Caco-2 (cell line): ENCODE measurements at regions not wholly inside any gene's neighbourhood (a gene's known extent, or its start where the extent isn't known, plus 50 kb on each side); places are given as distances from the start of the nearest gene placed in this dataset.

Experiments
- BruUV-seq: library from RNA; stranded (reverse); fragments of 400-500 nt; replicated peaks from 2 replicates; lab custom pipeline; 2021; lab: Mats Ljungman, UMichigan
- CTCF ChIA-PET: fragments of 300-600 bp; sonication (Branson Sonifier 250); formaldehyde crosslinking; loops from one replicate; lab custom pipeline; 2022; ENCODE audit warnings: antibody characterized with exemption; lab: Charles Lee
- POLR2A ChIA-PET: fragments of 300-600 bp; sonication (Branson Sonifier 250); formaldehyde crosslinking; loops from one replicate; lab custom pipeline; 2022; ENCODE audit warnings: antibody characterized with exemption; lab: Charles Lee
- DNase-seq, 2 experiments: peaks; one replicate each; pipeline versions ENCODE4 v3.0.0 to v3.0.0-alpha.2; 2020 to 2022
- H3K27me3 ChIP-seq: replicated peaks from 2 replicates; pipeline ENCODE4 v1.6.0; 2011; ENCODE audit warnings: low read length; ENCODE audit not compliant: control insufficient read depth, insufficient read depth
- H3K36me3 ChIP-seq: 2 replicates; pipeline ENCODE4 v1.5.1; 2011; ENCODE audit warnings: low read length; ENCODE audit not compliant: control insufficient read depth, insufficient read depth
- H3K4me1 ChIP-seq: fragments of 250-450 bp; sonication (Bioruptor Pico); 2 replicates; pipeline ENCODE4 v1.5.1; 2020; ENCODE audit warnings: mild to moderate bottlenecking
- H3K4me3 ChIP-seq: 2 replicates; pipeline ENCODE4 v1.5.1; 2011; ENCODE audit warnings: low read depth, mild to moderate bottlenecking, control low read depth, low read length
- H3K9me3 ChIP-seq: fragments of 250-450 bp; sonication (Bioruptor Pico); 2 replicates; pipeline ENCODE4 v1.5.1; 2020; ENCODE audit warnings: mild to moderate bottlenecking, moderate library complexity
- H3K27ac Mint-ChIP-seq: one replicate; pipeline ENCODE4 v1.8.0; 2022; ENCODE audit warnings: mixed read lengths; ENCODE audit not compliant: unreplicated experiment
- H3K27me3 Mint-ChIP-seq: one replicate; pipeline ENCODE4 v1.8.0; 2022; ENCODE audit warnings: mixed read lengths; ENCODE audit not compliant: insufficient read depth, unreplicated experiment
- H3K36me3 Mint-ChIP-seq: one replicate; pipeline ENCODE4 v1.8.0; 2022; ENCODE audit warnings: mild to moderate bottlenecking, mixed read lengths; ENCODE audit not compliant: insufficient read depth, unreplicated experiment
- H3K4me1 Mint-ChIP-seq: one replicate; pipeline ENCODE4 v1.8.0; 2022; ENCODE audit warnings: low read depth, mixed read lengths; ENCODE audit not compliant: unreplicated experiment
- H3K4me3 Mint-ChIP-seq: one replicate; pipeline ENCODE4 v1.8.0; 2022; ENCODE audit warnings: mild to moderate bottlenecking, moderate library complexity, mixed read lengths; ENCODE audit not compliant: unreplicated experiment
- H3K9me3 Mint-ChIP-seq: one replicate; pipeline ENCODE4 v1.8.0; 2022; ENCODE audit warnings: mixed read lengths; ENCODE audit not compliant: unreplicated experiment
- intact Hi-C: fragments of 100-400 bp; cut with micrococcal nuclease; formaldehyde crosslinking; loops from one replicate; pipeline ENCODE4 v1.10.0; 2022; ENCODE audit not compliant: unreplicated experiment
- TF ChIP-seq, protein P1 (sequence below), 2 experiments: fragments of 200-600 bp in 1 of 2; IDR thresholded peaks; 1 replicate in 1 of 2; 2 replicates in 1 of 2; pipeline versions ENCODE4 v1.5.1 to v1.8.0; 2011 to 2022; ENCODE audit warnings: antibody characterized with exemption in 1 of 2, control low read depth in 1 of 2, inconsistent platforms in 1 of 2, low read depth in 1 of 2, low read length in 1 of 2, mild to moderate bottlenecking in 1 of 2, moderate library complexity in 1 of 2; ENCODE audit not compliant: insufficient read depth in 1 of 2, severe bottlenecking in 1 of 2, unreplicated experiment in 1 of 2

DNA sequence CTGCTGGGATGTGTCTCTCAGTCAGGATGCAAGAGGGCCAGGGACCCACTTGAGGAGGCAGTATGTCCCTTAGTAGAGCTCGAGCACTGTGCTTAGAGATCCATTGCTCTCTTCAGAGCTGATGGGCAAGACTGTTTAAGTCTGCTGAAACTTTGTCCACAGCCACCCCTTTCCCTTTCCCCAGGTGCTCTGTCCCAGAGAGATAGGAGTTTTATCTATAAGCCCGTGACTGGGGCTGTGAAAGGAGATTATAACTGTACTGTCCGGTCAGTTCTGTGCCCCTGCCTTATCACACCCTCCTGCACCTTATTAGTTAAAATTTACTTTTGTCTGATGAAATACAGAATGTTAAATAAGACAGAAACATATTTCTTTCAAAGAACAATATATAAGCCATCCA is 378.4 kb downstream of the PABPC4L start:
- Histone ChIP-seq H3K9me3 (no peaks in the 10 kb centered on the region), H3K4me1 (no peaks in the 10 kb centered on the region), H3K27me3 (no peaks in the 10 kb centered on the region), H3K4me3 (no peak overlapping the region), H3K36me3 (no peaks in the 10 kb centered on the region)
- TF ChIP-seq, protein P1, sequence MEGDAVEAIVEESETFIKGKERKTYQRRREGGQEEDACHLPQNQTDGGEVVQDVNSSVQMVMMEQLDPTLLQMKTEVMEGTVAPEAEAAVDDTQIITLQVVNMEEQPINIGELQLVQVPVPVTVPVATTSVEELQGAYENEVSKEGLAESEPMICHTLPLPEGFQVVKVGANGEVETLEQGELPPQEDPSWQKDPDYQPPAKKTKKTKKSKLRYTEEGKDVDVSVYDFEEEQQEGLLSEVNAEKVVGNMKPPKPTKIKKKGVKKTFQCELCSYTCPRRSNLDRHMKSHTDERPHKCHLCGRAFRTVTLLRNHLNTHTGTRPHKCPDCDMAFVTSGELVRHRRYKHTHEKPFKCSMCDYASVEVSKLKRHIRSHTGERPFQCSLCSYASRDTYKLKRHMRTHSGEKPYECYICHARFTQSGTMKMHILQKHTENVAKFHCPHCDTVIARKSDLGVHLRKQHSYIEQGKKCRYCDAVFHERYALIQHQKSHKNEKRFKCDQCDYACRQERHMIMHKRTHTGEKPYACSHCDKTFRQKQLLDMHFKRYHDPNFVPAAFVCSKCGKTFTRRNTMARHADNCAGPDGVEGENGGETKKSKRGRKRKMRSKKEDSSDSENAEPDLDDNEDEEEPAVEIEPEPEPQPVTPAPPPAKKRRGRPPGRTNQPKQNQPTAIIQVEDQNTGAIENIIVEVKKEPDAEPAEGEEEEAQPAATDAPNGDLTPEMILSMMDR (IDR thresholded peaks at IDR 0.05; ENCODE audit: insufficient read depth in 1 of 2, low read depth in 1 of 2, low read length in 1 of 2, severe bottlenecking in 1 of 2, unreplicated experiment in 1 of 2): no peak
- Mint-ChIP-seq H3K9me3 (peaks cover 16% of the 10 kb centered on the region), H3K36me3 (no peaks in the 10 kb centered on the region), H3K27ac (no peak overlapping the region), H3K27me3 (no peaks in the 10 kb centered on the region), H3K4me3 (no peak overlapping the region), H3K4me1 (no peaks in the 10 kb centered on the region)
- intact Hi-C loops: no loop called here
- ChIA-PET CTCF (no interaction called here), POLR2A (no interaction called here)
- DNase-seq: no peak
- no TSS peak for BruUV-seq

DNA sequence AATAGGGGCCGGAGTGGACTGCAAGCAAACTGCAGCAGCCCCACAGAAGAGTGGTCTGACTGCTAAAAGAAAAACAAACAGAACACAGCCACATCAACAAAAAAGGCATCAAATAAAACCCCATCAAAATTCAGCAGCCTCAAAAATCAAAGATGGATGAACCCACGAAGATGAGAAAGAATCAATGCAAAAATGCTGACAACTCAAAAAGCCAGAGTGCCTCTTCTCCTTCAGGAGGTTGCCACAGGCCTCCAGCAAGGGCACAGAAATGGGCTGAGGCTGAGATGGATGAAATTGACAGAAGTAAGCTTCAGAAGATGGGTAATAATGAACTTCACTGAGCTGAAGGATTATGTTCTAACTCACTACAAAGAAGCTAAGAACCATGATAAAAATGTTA is 388.6 kb downstream of the PABPC4L start:
- no peaks in the 10 kb centered on the region for H3K27me3 ChIP-seq
- no peaks in the 10 kb centered on the region for H3K36me3 ChIP-seq
- no peak for DNase-seq
- ChIA-PET POLR2A (no interaction called here), CTCF (no interaction called here)
- H3K4me1 Mint-ChIP-seq: no peaks in the 10 kb centered on the region
- no peaks in the 10 kb centered on the region for H3K9me3 ChIP-seq
- peaks cover 3% of the 10 kb centered on the region for H3K27me3 Mint-ChIP-seq
- H3K27ac Mint-ChIP-seq: no peak overlapping the region
- no peaks in the 10 kb centered on the region for H3K4me1 ChIP-seq
- H3K36me3 Mint-ChIP-seq: no peaks in the 10 kb centered on the region
- intact Hi-C loops: no loop called here
- peaks cover 6% of the 10 kb centered on the region for H3K9me3 Mint-ChIP-seq
- BruUV-seq: no TSS peak
- TF ChIP-seq, protein P1 (IDR thresholded peaks at IDR 0.05; ENCODE audit: insufficient read depth in 1 of 2, low read depth in 1 of 2, low read length in 1 of 2, severe bottlenecking in 1 of 2, unreplicated experiment in 1 of 2): no peak
- no peak overlapping the region for H3K4me3 ChIP-seq
- H3K4me3 Mint-ChIP-seq: no peak overlapping the region

DNA sequence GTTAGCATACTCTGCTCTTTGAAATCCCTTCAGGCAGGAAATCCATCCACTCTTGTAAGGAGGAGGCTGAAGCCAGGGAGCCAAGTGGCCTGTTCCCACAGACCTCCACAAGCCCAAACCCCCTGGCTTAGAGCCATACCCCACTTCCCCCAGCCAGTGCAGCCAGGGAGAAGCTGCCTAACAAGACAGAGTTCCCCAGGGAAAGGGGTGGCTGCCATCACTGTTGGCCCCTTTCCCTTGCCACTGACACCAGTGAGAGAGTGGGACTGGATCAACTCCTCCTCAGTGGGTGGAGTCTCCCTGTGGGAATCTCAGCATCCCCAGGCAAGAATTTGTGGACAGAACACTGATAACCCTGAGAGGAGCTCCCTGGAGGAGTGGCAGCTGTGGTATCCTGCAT is 389.4 kb downstream of the PABPC4L start:
- ChIA-PET CTCF (no interaction called here), POLR2A (no interaction called here)
- TF ChIP-seq, protein P1 (IDR thresholded peaks at IDR 0.05; ENCODE audit: insufficient read depth in 1 of 2, low read depth in 1 of 2, low read length in 1 of 2, severe bottlenecking in 1 of 2, unreplicated experiment in 1 of 2): no peak
- H3K27ac Mint-ChIP-seq: no peak overlapping the region
- no peaks in the 10 kb centered on the region for H3K36me3 Mint-ChIP-seq
- no peaks in the 10 kb centered on the region for H3K9me3 ChIP-seq
- no peaks in the 10 kb centered on the region for H3K36me3 ChIP-seq
- no peak for DNase-seq
- H3K4me1 Mint-ChIP-seq: no peaks in the 10 kb centered on the region
- intact Hi-C loops: no loop called here
- H3K9me3 Mint-ChIP-seq: no peaks in the 10 kb centered on the region
- no peaks in the 10 kb centered on the region for H3K27me3 ChIP-seq
- H3K27me3 Mint-ChIP-seq: peaks cover 3% of the 10 kb centered on the region
- H3K4me3 Mint-ChIP-seq: no peak overlapping the region
- H3K4me1 ChIP-seq: no peaks in the 10 kb centered on the region
- no peak overlapping the region for H3K4me3 ChIP-seq
- BruUV-seq: no TSS peak
